Trophoblast cell (in vitro differentiated cells and primary cell): ENCODE measurements at regions not wholly inside any gene's neighbourhood (a gene's known extent, or its start where the extent isn't known, plus 50 kb on each side); places are given as distances from the start of the nearest gene placed in this dataset.

Experiments
- DNase-seq, 2 donors: peaks; one replicate each; pipeline ENCODE4 v3.0.0-alpha.2; 2016
- H2AFZ ChIP-seq: 2 replicates; pipeline ENCODE4 v1.6.1; 2013; ENCODE audit warnings: low read length, moderate library complexity, mild to moderate bottlenecking; ENCODE audit not compliant: insufficient read depth, poor library complexity
- H2AK5ac ChIP-seq: 2 replicates; pipeline ENCODE4 v1.6.1; 2013; ENCODE audit warnings: mild to moderate bottlenecking, low read length
- H2BK120ac ChIP-seq: 2 replicates; pipeline ENCODE4 v1.6.1; 2013; ENCODE audit warnings: low read length, mild to moderate bottlenecking, moderate library complexity; ENCODE audit not compliant: insufficient read depth, poor library complexity
- H2BK12ac ChIP-seq: 2 replicates; pipeline ENCODE4 v1.6.1; 2013; ENCODE audit warnings: mild to moderate bottlenecking, low read length, moderate library complexity
- H2BK5ac ChIP-seq: 2 replicates; pipeline ENCODE4 v1.6.1; 2013; ENCODE audit warnings: low read length, low read depth, moderate library complexity, mild to moderate bottlenecking; ENCODE audit not compliant: poor library complexity
- H3K14ac ChIP-seq: 2 replicates; pipeline ENCODE4 v1.6.1; 2013; ENCODE audit warnings: mild to moderate bottlenecking, low read length
- H3K18ac ChIP-seq: 2 replicates; pipeline ENCODE4 v1.6.1; 2013; ENCODE audit warnings: mild to moderate bottlenecking, low read length
- H3K23ac ChIP-seq: 2 replicates; pipeline ENCODE4 v1.6.1; 2013; ENCODE audit warnings: low read length
- H3K27ac ChIP-seq: 2 replicates; pipeline ENCODE4 v1.5.1; 2013; ENCODE audit warnings: low read depth, mild to moderate bottlenecking, inconsistent platforms, low read length, moderate library complexity
- H3K27me3 ChIP-seq: 2 replicates; pipeline ENCODE4 v1.6.1; 2013; ENCODE audit warnings: inconsistent platforms, mild to moderate bottlenecking, low read length, moderate library complexity; ENCODE audit not compliant: insufficient read depth
- H3K36me3 ChIP-seq, 2 experiments: 1 replicate in 1 of 2; 2 replicates in 1 of 2; pipeline ENCODE4 v1.6.1; 2013; ENCODE audit warnings: low read length in 2 of 2, mild to moderate bottlenecking in 2 of 2, moderate library complexity in 1 of 2; ENCODE audit not compliant: insufficient read depth in 2 of 2, control insufficient read depth in 1 of 2
- H3K4ac ChIP-seq: 2 replicates; pipeline ENCODE4 v1.6.1; 2013; ENCODE audit warnings: low read depth, mild to moderate bottlenecking, low read length, moderate library complexity
- H3K4me1 ChIP-seq, 2 experiments: 1 replicate in 1 of 2; 2 replicates in 1 of 2; pipeline ENCODE4 v1.6.1; 2013; ENCODE audit warnings: low read length in 2 of 2, mild to moderate bottlenecking in 2 of 2, moderate library complexity in 1 of 2; ENCODE audit not compliant: insufficient read depth in 2 of 2, control insufficient read depth in 1 of 2
- H3K4me2 ChIP-seq: 2 replicates; pipeline ENCODE4 v1.6.1; 2013; ENCODE audit warnings: inconsistent platforms, mild to moderate bottlenecking, low read length, moderate library complexity
- H3K4me3 ChIP-seq: 2 replicates; pipeline ENCODE4 v1.5.1; 2013; ENCODE audit warnings: mild to moderate bottlenecking, low read depth, low read length, inconsistent platforms
- H3K79me1 ChIP-seq: one replicate; pipeline ENCODE4 v1.6.1; 2013; ENCODE audit warnings: low read length
- H3K79me2 ChIP-seq: 2 replicates; pipeline ENCODE4 v1.6.1; 2013; ENCODE audit warnings: low read length, mild to moderate bottlenecking; ENCODE audit not compliant: control insufficient read depth, insufficient read depth, poor library complexity
- H3K9ac ChIP-seq: 2 replicates; pipeline ENCODE4 v1.6.1; 2013; ENCODE audit warnings: mild to moderate bottlenecking, low read length
- H3K9me3 ChIP-seq: 2 replicates; pipeline ENCODE4 v1.6.1; 2013; ENCODE audit warnings: low read depth, mild to moderate bottlenecking, control low read depth, inconsistent platforms, low read length; ENCODE audit not compliant: insufficient read depth
- H4K12ac ChIP-seq: 2 replicates; pipeline ENCODE4 v1.6.1; 2013; ENCODE audit warnings: low read depth, mild to moderate bottlenecking, low read length, moderate library complexity
- H4K8ac ChIP-seq: 2 replicates; pipeline ENCODE4 v1.6.1; 2013; ENCODE audit warnings: low read depth, mild to moderate bottlenecking, low read length, moderate library complexity
- H4K91ac ChIP-seq: one replicate; pipeline ENCODE4 v1.6.1; 2013; ENCODE audit warnings: low read depth, mild to moderate bottlenecking, low read length, moderate library complexity
- WGBS: extraction: QIAGEN DNeasy Blood & Tissue Kit; methylation state at CpG from one replicate; pipeline ENCODE4 v1.1.7; 2013; ENCODE audit warnings: missing lambda C conversion rate; ENCODE audit not compliant: insufficient read length, insufficient coverage; ENCODE audit errors: extremely low coverage; 5-methylcytosine and 5-hydroxymethylcytosine counted together

DNA sequence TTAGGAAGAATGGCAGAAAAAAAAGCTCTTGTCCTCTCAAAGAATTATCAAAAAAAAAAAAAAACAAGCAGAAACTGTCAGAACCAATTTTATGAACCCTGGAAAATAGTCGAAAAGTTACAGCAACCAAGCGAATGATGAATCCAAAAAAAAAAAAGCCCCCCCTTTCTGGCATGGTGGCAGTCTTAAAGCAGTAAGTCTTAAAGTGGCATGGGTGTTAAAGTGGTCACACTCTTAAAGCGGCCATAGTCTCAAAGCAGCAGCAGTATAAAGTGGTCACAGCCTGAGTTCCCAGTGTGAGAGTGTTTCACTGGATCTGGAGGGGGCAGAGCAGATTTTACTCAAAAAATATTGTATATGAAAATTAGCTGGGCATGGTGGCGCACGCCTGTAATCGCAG is 96.8 kb upstream of the RAB18 start:
- Histone ChIP-seq H3K36me3 (no peaks in the 10 kb centered on the region), H3K18ac (no peak overlapping the region), H2AFZ (no peak overlapping the region), H3K79me1 (no peaks in the 10 kb centered on the region), H3K14ac (no peak overlapping the region), H4K12ac (no peak overlapping the region), H3K4me1 (no peaks in the 10 kb centered on the region), H3K4me2 (no peak overlapping the region), H3K9me3 (no peaks in the 10 kb centered on the region), H2BK120ac (no peak overlapping the region), H3K79me2 (no peaks in the 10 kb centered on the region), H3K9ac (no peak overlapping the region), H3K4me3 (no peak overlapping the region), H4K8ac (no peak overlapping the region), H2AK5ac (no peak overlapping the region), H3K27ac (no peak overlapping the region), H3K4ac (no peak overlapping the region), H2BK5ac (no peak overlapping the region), H2BK12ac (no peak overlapping the region), H3K27me3 (no peaks in the 10 kb centered on the region), H3K23ac (no peak overlapping the region), H4K91ac (no peak overlapping the region)
- no peak for DNase-seq
- WGBS = no CpG with 5 or more reads among the region's 6 CpGs

DNA sequence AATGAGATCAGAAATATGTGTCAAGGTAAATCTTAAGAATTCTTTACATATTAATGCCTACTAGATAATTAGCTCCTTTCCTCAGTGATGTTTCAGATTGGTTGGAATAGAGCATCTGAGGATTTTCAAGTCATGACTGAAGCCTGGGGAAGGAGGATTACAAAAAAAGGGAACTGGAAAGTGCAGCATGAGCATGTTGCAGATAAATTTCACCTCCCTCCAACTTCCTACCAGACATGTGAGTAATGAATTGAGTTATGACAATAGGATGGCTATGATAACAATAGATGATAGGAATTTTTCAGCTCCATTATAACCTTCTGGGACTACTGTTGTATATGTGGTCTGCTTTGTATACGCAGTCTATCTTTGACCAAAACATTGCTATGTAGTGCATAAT is 104.2 kb upstream of the RAB18 start:
- no peak overlapping the region for H3K18ac ChIP-seq
- no peak for DNase-seq
- no peak overlapping the region for H3K27ac ChIP-seq
- H3K27me3 ChIP-seq = no peaks in the 10 kb centered on the region
- no peak overlapping the region for H2BK12ac ChIP-seq
- no peak overlapping the region for H3K4me2 ChIP-seq
- H3K4me3 ChIP-seq = no peak overlapping the region
- H3K36me3 ChIP-seq = no peaks in the 10 kb centered on the region
- H2AFZ ChIP-seq = no peak overlapping the region
- H3K9ac ChIP-seq = no peak overlapping the region
- H3K79me2 ChIP-seq = no peaks in the 10 kb centered on the region
- no peak overlapping the region for H3K14ac ChIP-seq
- H4K8ac ChIP-seq = no peak overlapping the region
- no peak overlapping the region for H2BK5ac ChIP-seq
- no peak overlapping the region for H3K23ac ChIP-seq
- no CpG with 5 or more reads among the region's 1 CpG for WGBS
- no peaks in the 10 kb centered on the region for H3K9me3 ChIP-seq
- no peaks in the 10 kb centered on the region for H3K79me1 ChIP-seq
- no peak overlapping the region for H2AK5ac ChIP-seq
- H4K12ac ChIP-seq = no peak overlapping the region
- no peaks in the 10 kb centered on the region for H3K4me1 ChIP-seq
- no peak overlapping the region for H2BK120ac ChIP-seq
- H4K91ac ChIP-seq = no peak overlapping the region
- no peak overlapping the region for H3K4ac ChIP-seq

DNA sequence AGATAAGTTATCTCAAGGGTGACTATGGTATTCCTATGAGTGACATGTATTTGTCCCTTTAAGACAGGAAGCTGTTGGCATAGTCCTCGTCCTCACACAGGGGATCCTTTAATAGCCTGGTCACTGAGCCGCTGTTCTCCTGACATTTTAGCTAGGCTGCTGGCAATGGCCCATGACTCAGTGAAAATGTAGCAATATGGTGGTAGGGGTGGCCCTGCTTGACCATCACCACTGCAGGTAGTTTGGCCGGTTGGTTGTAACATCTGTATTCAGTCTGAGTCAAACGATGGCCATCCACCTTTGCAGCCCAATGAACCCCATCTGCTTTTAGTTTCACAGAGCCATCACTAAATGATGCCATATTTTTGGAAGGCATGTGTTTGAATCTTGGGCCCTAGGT is 110.1 kb upstream of the RAB18 start:
- Histone ChIP-seq H2BK12ac (no peak overlapping the region), H3K14ac (no peak overlapping the region), H3K23ac (no peak overlapping the region), H3K27me3 (no peaks in the 10 kb centered on the region), H3K9me3 (peaks cover 3% of the 10 kb centered on the region), H3K36me3 (no peaks in the 10 kb centered on the region), H3K27ac (no peak overlapping the region), H3K9ac (no peak overlapping the region), H2AK5ac (no peak overlapping the region), H3K4me2 (no peak overlapping the region), H3K4me1 (no peaks in the 10 kb centered on the region), H4K8ac (no peak overlapping the region), H3K18ac (no peak overlapping the region), H4K12ac (no peak overlapping the region), H3K79me1 (no peaks in the 10 kb centered on the region), H2BK120ac (no peak overlapping the region), H3K4ac (no peak overlapping the region), H3K79me2 (no peaks in the 10 kb centered on the region), H3K4me3 (no peak overlapping the region), H2BK5ac (no peak overlapping the region), H4K91ac (no peak overlapping the region), H2AFZ (no peak overlapping the region)
- WGBS = no CpG with 5 or more reads among the region's 4 CpGs
- DNase-seq = peak; percentile 60 to 69

DNA sequence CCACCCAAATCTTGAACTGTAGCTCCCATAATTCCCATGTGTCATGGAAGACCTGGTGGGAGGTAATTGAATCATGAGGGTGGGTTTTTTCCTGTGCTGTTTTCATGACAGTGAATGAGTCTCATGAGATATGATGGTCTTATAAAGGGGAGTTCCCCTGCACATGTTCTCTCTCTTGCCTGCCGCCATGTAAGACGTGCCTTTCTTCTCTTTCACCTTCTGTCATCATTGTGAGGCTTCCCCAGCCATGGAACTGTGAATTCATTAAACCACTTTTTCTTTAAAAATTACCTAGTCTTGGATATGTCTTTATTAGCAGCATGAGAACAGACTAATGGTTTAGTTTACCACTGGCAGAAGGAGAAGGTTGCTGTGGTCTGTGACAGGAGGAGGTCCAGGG is 111.5 kb upstream of the RAB18 start:
- Histone ChIP-seq H3K36me3 (no peaks in the 10 kb centered on the region), H3K79me1 (no peaks in the 10 kb centered on the region), H3K79me2 (no peaks in the 10 kb centered on the region), H3K27me3 (no peaks in the 10 kb centered on the region), H2AK5ac (no peak overlapping the region), H2BK5ac (no peak overlapping the region), H3K4me2 (no peak overlapping the region), H3K14ac (no peak overlapping the region), H3K9ac (no peak overlapping the region), H4K12ac (no peak overlapping the region), H3K23ac (no peak overlapping the region), H3K9me3 (peaks cover 3% of the 10 kb centered on the region), H2BK120ac (no peak overlapping the region), H3K4me1 (no peaks in the 10 kb centered on the region), H4K91ac (no peak overlapping the region), H3K4me3 (no peak overlapping the region), H3K4ac (no peak overlapping the region), H2BK12ac (no peak overlapping the region), H3K27ac (no peak overlapping the region), H4K8ac (no peak overlapping the region), H3K18ac (no peak overlapping the region), H2AFZ (no peak overlapping the region)
- no CpG with 5 or more reads among the region's 2 CpGs for WGBS
- no peak for DNase-seq
